Prostate gland (tissue), 2 donors: ENCODE measurements at regions not wholly inside any gene's neighbourhood (a gene's known extent, or its start where the extent isn't known, plus 50 kb on each side); places are given as distances from the start of the nearest gene placed in this dataset.

ENCODE experiments used
- POLR2A ChIP-seq: fragments of 450-650 bp; IDR thresholded peaks from one replicate; pipeline ENCODE4 v1.6.1; 2016; ENCODE audit warnings: antibody characterized with exemption, mild to moderate bottlenecking
- POLR2AphosphoS5 ChIP-seq: sonication (generic); formaldehyde crosslinking; IDR thresholded peaks from one replicate; pipeline ENCODE4 v1.6.1; 2017; ENCODE audit warnings: antibody characterized with exemption
- TF ChIP-seq, protein P1 (sequence below), 4 experiments: fragments of 200-600 bp in 2 of 4; fragments of 450-650 bp in 2 of 4; sonication (generic) in 2 of 4; IDR thresholded peaks; 1 replicate in 3 of 4; 2 replicates in 1 of 4; pipeline ENCODE4 v1.5.1; 2016 to 2019; ENCODE audit warnings: antibody characterized with exemption in 4 of 4, mild to moderate bottlenecking in 2 of 4, moderate library complexity in 2 of 4

DNA sequence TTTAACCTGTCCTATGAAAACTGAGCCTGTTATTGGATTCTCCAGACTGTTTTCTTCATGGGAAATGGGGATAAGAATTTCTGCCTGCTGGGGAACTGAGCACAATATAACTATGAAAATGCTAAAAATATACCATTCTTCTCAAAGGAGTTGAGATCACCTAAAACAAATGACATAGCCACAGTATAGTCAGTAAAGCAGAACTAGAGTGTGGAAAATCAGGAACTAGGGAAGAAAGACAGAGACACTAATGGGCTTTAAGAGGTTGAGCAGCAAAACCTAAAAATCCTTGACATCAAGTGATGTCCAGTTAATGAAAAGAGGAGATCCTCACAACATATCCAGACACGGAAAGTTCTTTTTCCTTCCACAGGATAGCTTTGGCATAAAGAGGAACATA is 215.7 kb upstream of the CST7 start:
- TF ChIP-seq, protein P1, sequence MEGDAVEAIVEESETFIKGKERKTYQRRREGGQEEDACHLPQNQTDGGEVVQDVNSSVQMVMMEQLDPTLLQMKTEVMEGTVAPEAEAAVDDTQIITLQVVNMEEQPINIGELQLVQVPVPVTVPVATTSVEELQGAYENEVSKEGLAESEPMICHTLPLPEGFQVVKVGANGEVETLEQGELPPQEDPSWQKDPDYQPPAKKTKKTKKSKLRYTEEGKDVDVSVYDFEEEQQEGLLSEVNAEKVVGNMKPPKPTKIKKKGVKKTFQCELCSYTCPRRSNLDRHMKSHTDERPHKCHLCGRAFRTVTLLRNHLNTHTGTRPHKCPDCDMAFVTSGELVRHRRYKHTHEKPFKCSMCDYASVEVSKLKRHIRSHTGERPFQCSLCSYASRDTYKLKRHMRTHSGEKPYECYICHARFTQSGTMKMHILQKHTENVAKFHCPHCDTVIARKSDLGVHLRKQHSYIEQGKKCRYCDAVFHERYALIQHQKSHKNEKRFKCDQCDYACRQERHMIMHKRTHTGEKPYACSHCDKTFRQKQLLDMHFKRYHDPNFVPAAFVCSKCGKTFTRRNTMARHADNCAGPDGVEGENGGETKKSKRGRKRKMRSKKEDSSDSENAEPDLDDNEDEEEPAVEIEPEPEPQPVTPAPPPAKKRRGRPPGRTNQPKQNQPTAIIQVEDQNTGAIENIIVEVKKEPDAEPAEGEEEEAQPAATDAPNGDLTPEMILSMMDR (IDR thresholded peaks at IDR 0.05), result no peak
- no peak for TF ChIP-seq POLR2AphosphoS5
- TF ChIP-seq POLR2A, result no peak
